ENCODE measurements at regions not wholly inside any gene's neighbourhood (a gene's known extent, or its start where the extent isn't known, plus 50 kb on each side); places are given as distances from the start of the nearest gene placed in this dataset.

DNA sequence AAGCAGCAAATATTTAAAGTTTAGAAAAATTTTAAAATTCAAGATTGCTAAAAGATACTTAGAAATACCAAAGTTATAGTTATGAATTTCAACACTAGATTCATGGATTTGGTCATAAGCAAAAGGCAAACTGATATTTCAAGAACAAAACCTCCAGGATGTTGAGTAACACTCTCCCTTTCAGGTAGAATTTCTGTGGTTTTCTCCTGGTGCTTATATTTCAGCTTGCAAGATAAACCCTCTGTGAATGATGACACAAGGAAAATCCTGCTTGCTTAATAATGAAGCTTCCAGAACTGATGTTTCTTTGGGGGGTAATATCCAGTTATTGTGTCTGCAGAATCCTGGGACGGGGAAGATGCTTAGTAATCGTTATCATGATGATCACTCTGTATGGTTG lies 320.3 kb upstream of the EDNRB start:
- no peaks in the 10 kb centered on the region for H3K36me3 ChIP-seq
- H3K4me1 ChIP-seq: no peaks in the 10 kb centered on the region
- no peak overlapping the region for H3K4me3 ChIP-seq
- no peak overlapping the region for H3K27ac ChIP-seq
- H3K27me3 ChIP-seq: no peaks in the 10 kb centered on the region
- H3K9ac ChIP-seq (ENCODE audit: low read depth in 2 of 2, low read length in 2 of 2): no peak overlapping the region
- intact Hi-C loops (cut with DNase I): no loop called here
- no peak for DNase-seq
- H3K9me3 ChIP-seq: no peaks in the 10 kb centered on the region
- TF ChIP-seq, protein P1, sequence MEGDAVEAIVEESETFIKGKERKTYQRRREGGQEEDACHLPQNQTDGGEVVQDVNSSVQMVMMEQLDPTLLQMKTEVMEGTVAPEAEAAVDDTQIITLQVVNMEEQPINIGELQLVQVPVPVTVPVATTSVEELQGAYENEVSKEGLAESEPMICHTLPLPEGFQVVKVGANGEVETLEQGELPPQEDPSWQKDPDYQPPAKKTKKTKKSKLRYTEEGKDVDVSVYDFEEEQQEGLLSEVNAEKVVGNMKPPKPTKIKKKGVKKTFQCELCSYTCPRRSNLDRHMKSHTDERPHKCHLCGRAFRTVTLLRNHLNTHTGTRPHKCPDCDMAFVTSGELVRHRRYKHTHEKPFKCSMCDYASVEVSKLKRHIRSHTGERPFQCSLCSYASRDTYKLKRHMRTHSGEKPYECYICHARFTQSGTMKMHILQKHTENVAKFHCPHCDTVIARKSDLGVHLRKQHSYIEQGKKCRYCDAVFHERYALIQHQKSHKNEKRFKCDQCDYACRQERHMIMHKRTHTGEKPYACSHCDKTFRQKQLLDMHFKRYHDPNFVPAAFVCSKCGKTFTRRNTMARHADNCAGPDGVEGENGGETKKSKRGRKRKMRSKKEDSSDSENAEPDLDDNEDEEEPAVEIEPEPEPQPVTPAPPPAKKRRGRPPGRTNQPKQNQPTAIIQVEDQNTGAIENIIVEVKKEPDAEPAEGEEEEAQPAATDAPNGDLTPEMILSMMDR (IDR thresholded peaks at IDR 0.05): no peak

DNA sequence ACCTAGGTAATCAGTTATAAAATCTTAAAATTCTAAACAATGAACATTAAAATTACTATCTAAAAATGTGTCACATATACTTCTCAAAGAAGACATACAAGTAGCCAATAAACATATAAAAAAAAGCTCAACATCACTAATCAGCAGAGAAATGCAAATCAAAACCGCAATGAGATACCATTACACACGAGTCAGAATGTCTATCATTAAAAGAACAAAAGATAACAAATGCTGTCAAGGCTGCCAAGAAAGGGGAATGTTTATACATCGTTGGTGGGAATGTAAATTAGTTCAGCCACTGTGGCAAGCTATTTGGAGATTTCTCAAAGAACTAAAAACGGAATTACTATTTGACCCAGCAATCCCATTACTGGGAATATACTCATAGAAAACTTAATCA lies 310.3 kb upstream of the EDNRB start:
- H3K27me3 ChIP-seq: no peaks in the 10 kb centered on the region
- H3K4me3 ChIP-seq: no peak overlapping the region
- no peak overlapping the region for H3K9ac ChIP-seq (ENCODE audit: low read depth in 2 of 2, low read length in 2 of 2)
- DNase-seq: no peak
- H3K36me3 ChIP-seq: no peaks in the 10 kb centered on the region
- H3K4me1 ChIP-seq: no peaks in the 10 kb centered on the region
- H3K9me3 ChIP-seq: no peaks in the 10 kb centered on the region
- intact Hi-C loops (cut with DNase I): no loop called here
- TF ChIP-seq, protein P1 (IDR thresholded peaks at IDR 0.05): no peak
- no peak overlapping the region for H3K27ac ChIP-seq

DNA sequence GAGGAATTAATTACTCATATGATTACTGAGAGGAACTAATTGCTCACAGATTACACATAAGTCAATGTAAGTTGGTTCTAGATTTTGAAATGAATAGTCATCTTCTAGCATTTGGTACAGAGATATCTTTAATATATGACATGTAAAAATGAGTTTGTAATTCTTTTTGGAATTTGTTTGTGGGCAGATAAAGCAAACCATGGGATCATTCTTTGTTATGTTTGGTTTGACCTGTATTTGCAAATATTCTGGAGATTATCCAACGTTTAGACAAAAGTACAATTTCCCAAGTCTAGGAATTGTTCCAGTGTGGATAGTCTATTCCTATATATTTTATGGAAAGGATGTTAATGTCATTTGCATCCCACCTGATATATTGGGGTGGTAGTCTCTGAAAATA lies 309.6 kb upstream of the EDNRB start:
- no peak overlapping the region for H3K27ac ChIP-seq
- H3K9ac ChIP-seq (ENCODE audit: low read depth in 2 of 2, low read length in 2 of 2): no peak overlapping the region
- TF ChIP-seq, protein P1 (IDR thresholded peaks at IDR 0.05): no peak
- no peak for DNase-seq
- no peaks in the 10 kb centered on the region for H3K4me1 ChIP-seq
- no peak overlapping the region for H3K4me3 ChIP-seq
- no peaks in the 10 kb centered on the region for H3K27me3 ChIP-seq
- no peaks in the 10 kb centered on the region for H3K36me3 ChIP-seq
- intact Hi-C loops (cut with DNase I): no loop called here
- no peaks in the 10 kb centered on the region for H3K9me3 ChIP-seq

DNA sequence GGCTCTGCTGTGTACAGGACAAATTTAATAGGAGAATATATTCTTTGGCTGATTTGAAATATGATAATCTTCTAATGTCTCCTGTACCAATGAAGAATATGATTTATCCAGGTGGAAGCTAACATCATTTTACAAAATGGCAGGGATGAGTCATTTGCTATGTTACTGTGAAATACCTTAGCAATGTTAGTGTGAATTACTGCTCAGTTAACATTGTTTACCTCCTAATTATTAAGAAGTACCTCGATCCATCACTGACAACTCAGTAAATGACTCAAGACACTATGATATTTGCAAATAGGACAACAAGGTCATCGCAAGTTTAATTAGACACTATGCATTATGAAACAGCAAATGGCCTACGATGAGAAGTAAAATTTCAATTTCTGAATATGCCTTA lies 309.1 kb upstream of the EDNRB start:
- Histone ChIP-seq H3K4me1 (no peaks in the 10 kb centered on the region), H3K4me3 (no peak overlapping the region), H3K9ac (ENCODE audit: low read depth in 2 of 2, low read length in 2 of 2) (no peak overlapping the region), H3K27me3 (no peaks in the 10 kb centered on the region), H3K36me3 (no peaks in the 10 kb centered on the region), H3K9me3 (no peaks in the 10 kb centered on the region), H3K27ac (no peak overlapping the region)
- no peak for DNase-seq
- TF ChIP-seq, protein P1 (IDR thresholded peaks at IDR 0.05): no peak
- intact Hi-C loops (cut with DNase I): no loop called here

DNA sequence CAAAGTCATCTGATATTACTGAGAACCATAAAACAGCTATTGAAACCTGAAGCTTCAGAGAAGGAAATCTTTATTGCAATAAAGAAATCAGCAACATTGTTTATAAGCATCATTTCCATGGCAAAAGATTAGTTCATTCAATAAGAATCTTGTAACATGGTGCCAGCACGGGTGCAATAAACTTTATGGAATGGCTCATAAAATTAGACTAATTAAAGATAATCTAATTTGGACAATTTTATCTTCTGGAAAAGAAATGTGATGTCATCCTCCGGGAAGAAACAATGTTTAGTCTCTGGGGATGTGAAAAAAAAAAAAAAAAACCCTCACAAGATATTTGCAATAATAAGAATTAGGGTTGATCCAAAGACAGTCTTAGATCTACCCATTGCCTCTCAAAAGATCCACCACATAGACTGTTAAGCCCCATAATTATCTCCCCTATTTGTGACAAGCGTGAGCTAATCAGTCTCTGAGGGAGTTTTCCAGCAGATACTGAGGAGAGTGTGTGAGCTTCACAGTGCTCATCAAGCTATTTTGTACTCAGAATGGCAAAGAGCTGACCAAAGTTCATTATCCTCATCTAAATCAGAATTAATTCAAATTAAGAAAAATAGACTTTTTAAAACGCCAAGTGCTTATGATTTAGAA lies 297.0 kb upstream of the EDNRB start:
- intact Hi-C loops (cut with DNase I): no loop called here

More for the DNA sequence above, 297.0 kb upstream of the EDNRB start:
- Histone ChIP-seq H3K4me1 (no peaks in the 10 kb centered on the region), H3K36me3 (no peaks in the 10 kb centered on the region), H3K4me3 (no peak overlapping the region), H3K9me3 (no peaks in the 10 kb centered on the region), H3K27ac (no peak overlapping the region), H3K9ac (ENCODE audit: low read depth in 2 of 2, low read length in 2 of 2) (no peak overlapping the region), H3K27me3 (no peaks in the 10 kb centered on the region)
- DNase-seq: no peak
- TF ChIP-seq, protein P1 (IDR thresholded peaks at IDR 0.05): no peak

Measured in colonic mucosa (tissue), 4 donors.